GM21515 (cell line): ENCODE measurements at regions not wholly inside any gene's neighbourhood (a gene's known extent, or its start where the extent isn't known, plus 50 kb on each side); places are given as distances from the start of the nearest gene placed in this dataset.

Source experiments
- ATAC-seq: cut with Tn5 transposase; IDR thresholded peaks from one replicate; pipeline ENCODE4 v1.9.1; 2021; ENCODE audit not compliant: unreplicated experiment

DNA sequence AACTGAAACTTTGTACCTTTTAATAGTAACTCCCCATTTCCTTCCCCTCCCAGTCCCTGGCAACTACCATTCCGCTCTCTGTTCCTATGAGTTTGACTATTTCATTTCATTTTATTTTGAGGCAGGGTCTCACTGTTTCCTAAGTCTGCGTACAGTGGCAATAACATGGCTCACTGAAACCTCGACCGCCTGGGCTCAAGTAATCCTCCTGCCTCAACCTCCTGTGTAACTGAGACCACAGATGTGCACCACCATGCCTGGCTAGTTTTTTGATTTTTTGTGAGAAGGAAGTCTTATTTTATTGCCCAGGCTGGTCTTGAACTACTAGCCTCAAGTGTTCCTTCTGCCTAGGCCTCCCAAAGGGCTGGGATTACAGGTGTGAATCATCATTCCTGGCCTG is 808.1 kb downstream of the CDH11 start:
- ATAC-seq = no peak

DNA sequence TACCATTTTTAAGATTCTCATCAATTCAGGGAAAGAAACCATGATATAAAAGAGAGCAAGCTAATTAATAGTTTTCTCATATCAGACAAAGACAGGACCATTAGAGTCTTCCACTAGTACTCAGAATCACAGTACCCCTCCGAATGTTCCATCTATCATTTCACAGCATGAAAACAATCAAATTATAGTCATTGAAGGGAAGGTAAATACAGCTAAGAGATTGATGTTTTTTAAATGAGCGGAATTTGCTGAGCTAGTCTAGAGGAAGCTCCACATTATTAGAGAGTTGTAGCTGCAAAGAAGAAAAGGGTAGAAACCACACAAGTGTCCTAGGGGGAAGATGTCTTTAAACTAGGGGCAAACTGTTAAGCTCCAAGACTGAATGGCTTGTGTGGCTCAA is 808.9 kb downstream of the CDH11 start:
- ATAC-seq = no peak

DNA sequence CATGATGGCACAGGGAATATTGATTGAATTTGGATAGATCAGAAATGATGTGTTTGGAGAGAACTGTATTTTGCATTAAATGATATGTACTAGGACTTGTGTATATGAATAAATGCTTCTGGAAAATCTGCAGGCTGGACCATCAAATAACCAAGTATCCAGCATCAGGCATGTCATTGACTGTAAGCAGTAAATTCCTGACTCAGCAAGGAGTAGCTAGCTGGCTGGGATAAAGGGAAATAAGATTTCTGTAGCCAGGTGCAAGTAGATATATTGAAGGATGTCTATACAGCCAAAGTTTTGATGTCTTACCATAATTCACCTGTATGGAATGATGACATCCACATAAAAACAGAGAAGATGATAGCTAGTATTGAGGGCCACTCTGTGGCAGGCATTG is 809.6 kb downstream of the CDH11 start:
- no peak for ATAC-seq

DNA sequence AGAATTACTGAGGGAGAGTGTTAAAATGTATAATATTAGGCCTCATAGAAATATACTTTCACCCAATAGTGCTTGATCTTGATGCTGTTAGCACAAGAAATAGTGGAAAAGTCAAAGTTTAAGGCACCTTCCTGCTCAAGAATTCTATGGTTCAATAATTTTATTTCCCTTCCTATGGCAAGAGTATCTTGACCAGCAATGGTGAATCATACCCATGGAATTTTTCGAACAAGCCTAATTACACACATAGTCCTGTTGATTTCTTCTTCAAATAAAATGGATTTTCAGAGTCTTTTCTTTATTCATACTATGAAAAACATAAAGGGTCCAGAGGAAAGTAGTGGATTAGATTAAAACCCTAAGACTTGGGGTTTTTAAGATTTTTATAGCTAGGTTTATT is 810.6 kb downstream of the CDH11 start:
- no peak for ATAC-seq

DNA sequence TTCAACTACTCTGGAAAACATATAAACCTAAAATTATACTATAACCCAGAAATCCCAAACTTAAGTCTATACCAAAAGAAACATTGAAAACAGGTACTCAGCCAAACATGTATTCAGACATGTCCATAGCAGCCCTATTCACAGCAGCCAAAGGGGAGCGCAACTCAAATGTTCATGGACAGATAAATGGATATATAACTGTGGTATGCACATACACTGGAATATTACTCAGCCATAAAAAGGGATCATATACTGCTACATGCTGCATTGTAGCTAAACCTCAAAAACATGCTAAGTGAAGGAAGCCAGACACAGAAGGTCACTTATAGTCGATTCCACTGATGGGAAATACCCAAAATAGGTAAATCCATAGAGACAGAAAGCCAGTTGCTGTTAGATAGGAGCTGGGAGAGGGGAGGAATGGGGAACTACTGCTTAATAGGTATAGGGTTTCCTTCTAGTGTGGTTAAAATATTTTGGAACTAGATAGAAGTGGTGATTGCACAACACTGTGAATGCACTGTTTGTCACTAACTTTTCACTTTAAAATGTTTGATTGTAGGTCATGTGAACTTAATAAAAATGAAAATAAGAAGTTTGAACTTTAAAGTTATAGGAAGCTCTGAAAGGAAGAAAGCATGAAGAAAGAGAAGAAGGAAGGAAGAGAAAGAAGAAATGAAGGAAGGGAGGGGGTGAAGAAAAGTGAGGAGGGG is 812.3 kb downstream of the CDH11 start:
- no peak for ATAC-seq

DNA sequence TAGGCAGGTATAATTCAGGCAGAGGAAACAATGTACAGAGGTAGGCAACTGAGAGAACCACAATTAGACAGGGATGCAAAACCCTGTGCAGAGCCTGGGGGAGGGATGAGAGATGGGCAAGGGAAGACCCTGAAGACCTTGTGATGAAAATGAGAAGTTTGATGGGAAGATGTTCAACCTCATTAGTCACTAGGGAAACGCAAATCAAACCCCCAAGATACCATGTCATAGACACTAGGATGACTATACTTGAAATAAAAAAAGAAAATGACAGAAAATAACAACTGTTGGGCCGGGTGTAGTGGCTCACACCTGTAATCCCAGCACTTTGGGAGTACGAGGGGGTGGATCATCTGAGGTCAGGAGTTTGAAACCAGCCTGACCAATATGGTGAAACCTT is 813.1 kb downstream of the CDH11 start:
- no peak for ATAC-seq

DNA sequence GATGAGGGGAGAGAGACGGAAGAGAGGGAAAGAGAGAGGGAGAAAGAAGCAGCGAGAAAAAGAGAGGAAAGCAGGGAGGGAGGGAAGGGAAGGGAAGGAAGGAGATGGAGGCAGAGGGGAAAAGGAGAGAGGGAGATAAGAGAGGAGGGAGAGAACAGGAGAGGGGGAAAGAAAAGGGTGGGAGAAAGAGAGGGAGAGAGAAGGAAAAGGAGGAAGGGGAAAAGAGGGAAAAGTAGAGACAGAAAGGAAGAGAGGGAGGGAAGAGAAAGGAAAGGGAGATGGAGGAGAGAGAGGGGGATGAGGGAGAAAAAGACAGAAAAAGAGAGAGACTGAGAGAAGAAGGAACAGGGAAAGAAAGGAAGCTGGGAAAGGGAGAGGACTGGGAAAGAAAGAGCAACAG is 814.4 kb downstream of the CDH11 start:
- ATAC-seq = no peak

DNA sequence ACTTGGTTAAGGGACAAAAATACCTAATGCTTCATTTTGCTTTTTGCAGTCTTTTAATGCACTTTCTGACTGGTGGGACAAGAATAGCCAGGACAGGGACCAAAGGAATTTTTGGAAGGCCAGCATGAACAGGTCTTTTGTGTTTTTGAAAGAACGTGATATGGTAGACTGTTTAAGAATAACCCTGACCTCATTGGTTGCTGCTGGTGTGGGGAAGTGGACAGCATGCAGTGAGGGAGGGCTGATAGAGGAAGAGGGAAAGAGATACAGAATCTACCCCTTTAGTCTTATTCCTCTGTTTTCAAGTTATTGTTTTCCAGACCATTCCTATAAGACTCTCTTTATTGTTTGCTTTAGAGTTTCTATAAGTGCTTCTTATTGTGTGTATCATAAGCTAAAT is 816.2 kb downstream of the CDH11 start:
- ATAC-seq = no peak

DNA sequence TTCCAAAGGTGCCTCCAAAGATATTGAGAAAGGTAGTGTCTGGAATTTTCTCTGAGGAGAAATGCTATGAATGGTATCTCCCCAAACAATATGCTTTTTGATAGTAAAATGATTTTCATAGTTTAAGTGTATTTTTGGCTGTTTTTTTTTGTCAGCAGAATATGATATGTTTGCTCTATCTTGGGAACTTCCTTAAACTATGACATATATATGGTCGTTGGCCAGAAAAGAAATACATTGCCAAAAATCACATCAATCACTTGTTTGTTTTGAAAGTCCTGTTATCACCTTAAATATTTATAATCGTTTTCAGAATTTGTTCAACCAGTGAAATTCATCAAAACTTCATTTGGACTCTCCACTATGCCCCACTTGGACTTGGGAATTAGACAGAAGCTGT is 816.9 kb downstream of the CDH11 start:
- no peak for ATAC-seq

DNA sequence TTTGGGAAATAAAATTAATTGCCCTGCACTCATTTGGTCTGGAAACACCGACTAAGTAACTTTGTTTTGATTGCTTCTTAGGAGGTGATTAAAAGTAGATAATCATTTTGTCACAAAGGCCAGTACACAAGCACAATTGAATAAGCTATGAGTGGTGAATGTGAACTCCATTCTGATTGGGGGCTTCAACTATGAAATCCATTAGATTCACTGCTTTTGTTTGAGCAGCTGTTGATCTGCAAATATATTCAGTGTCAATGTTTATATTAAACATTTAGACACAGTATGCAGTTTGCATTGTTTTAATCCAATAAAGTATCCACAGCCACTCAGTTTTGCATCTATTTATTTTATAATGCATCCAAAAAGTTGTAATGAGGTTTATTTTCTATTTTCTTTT is 817.5 kb downstream of the CDH11 start:
- ATAC-seq = no peak

DNA sequence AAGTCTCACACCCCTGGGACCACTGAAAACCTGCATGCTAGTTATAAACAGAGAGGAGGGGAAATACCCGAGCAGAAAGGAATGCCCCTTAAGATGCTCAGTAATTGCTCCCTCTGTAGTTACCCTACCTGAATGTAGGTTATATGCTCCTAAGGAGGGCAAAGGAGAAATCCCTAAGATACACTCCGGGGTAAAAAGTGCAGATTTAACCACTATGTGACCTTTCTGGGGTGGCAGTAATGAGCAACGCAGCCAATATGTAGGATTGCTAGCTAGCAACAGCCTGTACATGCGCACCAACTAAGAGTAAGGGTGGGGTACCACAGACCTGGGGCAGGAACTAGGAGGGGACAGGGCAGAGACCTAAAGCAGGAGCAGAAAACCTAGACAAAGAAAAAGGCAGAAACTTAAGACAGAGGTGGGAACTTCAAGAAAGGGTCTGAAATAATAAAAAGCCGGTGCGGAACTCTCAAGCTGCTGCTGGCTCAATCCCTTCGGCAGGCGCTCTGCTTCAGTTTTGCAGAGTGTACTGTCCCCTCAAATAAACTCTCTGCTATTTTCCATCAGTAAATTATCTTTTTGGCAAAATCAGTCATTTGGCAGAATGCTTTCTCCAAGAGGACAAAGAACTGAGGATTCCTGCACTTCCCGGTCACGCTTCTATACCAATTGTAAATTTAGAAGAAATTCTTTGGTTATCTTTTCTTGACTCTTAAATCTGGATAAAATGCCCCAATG is 823.8 kb downstream of the CDH11 start:
- ATAC-seq = no peak

DNA sequence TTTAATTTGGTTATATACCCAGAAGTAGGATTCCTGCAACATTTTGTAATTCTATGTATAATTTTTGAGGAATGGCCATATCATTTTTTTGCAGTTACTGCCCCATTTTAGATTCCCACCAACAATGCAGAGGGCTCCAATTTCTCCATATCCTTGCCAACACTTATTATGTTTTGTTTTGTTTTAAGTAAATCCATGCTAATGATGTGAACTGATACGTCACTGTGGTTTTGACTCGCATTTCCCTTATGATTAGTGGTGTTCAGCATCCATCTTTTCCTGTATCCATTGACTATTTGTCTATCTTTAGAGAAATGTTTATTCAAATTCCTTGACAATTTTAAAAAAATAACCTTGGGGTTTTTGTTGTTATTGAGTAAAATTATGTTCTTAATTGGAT is 826.4 kb downstream of the CDH11 start:
- no peak for ATAC-seq

DNA sequence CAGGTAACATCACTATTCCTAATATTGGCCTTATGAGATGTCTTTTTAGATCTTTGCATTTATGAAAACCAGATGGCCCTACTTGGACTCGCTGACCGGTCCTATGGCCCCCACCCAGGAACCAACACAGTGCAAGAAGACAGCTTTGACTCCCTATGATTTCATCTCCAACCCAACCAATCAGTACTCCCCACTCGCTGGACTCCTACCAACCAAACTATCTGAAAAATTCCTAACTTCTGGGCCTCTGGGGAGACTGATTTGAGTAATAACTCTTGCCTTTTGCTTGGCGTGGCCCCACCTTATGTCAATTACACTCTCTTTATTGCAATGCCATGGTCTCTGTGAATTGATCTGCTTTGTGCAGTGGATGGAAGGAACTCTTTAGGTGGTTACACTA is 828.9 kb downstream of the CDH11 start:
- ATAC-seq = no peak

DNA sequence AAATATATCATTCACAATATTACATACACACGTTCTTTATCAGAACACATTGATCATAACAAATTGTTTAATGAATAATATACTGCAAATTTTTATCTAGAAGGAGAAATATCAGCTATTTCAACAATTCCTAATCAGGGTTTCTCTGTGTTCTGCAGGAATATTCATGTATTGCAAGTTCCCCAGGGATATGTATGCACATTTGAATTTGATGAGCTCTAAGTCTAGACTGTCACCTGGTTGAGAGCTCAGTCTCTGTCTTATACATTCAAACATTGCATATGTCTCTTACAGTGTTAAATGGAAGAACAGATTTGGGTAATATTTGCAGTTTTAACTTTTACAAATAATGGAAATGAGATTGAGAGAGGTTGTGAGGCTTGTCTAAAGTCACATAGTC is 829.7 kb downstream of the CDH11 start:
- ATAC-seq = no peak

DNA sequence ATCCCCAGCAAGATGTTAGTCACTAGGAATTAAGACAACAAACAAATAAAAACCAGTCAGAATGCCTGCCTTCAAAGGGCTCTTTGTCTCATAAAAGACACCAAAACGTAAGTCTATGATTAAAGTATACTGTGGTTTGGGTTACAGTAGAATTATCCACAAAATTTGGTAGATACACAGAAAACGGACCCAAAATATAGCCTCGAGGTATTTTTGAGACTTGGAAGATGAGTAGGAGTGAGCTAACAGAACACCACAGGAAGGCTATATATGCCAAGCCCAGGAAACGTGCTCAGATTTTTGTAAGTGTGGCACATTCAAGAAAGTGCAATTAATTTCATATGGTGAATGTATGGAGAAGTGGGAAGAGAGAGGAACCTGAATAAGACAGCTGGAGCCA is 831.4 kb downstream of the CDH11 start:
- no peak for ATAC-seq

DNA sequence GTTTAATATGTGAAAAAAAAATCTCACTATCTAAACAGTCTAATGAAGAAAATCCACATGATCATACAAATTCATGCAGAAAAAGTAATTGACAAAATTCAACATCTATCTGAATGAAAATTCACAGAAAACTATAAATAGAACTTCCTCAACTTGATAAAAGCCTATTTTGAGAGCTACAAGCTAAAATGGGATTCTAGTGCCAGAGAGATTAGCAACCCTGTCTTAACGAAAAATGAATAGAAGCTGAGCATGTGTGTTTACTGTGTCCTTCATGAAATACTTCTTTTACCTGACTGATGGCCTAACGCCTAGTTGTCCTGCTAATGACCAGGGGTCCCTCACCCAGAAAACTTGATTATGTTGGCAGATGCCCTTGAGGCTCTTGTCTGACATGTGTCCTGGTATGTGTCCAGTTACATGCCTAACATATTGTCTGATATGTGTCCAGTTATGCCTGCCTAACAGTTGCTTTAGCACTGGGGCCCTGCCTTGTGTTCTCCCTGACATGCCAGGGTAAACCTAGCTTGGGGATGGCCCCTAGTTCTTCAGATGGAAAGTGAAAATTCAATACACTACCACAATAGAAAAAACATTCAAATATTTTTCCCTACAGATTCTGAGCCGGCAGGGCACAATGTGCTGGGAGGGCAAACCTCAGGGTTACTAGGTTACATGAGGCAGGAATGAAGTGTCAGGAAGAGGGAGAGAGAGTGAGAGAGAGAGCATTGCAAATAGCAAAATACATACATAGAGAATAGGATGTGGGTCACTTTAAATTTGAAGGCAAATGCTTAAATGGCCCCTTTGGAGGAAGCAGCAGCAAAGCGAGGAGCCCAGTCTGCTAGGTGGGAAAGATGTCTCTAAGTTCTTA is 834.0 kb downstream of the CDH11 start:
- ATAC-seq = no peak

DNA sequence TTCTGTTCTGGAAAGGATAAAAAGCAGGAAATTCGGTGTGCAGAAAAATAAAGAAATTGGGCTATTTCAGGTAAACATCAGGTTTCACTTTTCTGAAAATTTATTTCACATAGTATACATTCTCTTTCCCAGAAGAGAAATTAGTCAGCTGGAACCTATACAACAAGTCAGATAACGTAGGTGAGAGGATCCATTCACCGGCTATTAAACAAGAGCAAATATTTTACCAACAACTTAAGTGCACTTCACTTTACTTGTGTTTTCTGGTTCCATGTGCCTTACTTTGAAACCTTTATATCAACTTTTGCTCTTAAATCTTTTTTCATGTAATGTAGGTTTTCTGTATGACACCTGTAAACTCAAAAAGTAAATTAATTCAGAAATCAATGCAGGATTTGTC is 839.7 kb downstream of the CDH11 start:
- no peak for ATAC-seq

DNA sequence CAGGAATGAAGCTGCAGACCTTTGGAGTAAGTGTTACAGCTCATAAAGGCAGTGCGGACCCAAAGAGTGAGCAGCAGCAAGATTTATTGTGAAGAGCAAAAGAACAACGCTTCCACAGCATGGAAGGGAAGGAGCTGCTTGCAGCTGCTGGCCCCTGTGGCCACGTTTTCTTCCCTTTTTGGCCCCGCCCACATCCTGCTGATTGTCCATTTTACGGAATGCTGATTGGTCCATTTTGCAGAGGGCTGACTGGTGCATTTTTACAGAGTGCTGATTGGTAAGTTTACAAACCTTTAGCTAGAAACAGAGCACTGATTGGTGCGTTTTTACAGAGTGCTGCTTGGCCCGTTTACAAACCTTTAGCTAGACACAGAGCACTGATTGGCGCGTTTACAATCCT is 841.5 kb downstream of the CDH11 start:
- ATAC-seq = no peak

DNA sequence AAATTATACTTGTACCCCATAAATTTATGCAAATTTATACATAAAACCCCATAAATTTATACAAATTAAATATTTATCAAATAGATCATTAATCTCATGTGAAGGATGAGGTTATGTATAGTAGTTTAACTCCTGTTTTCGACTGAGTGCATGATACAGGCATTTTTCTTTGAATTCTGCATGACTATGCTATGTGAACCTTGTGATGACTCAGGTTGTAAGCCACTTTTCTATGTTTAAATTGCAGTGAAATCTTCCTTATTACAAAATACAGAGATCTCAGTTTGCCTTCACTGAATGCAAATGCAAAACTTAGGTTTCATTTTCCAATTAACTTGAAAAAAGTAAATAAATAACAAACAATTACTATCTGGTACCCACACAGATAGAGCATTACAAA is 843.7 kb downstream of the CDH11 start:
- ATAC-seq = no peak

DNA sequence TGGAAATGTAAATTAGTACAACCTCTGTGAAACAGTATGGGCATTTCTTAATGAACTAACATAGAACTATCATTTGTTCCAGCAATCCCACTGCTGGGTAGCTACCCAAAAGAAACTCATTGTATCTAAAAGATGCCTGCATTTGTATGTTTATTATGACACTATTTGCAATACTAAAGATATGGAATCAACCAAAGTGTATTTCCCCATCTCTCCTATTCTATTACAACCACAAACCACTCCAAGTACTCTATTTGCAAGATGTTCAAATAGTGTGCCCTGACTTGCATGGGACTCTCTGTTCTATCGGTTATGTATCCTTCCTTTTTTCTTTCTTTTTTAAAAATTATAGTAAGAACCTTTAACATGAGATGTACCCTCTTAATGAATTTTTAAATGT is 845.2 kb downstream of the CDH11 start:
- no peak for ATAC-seq

DNA sequence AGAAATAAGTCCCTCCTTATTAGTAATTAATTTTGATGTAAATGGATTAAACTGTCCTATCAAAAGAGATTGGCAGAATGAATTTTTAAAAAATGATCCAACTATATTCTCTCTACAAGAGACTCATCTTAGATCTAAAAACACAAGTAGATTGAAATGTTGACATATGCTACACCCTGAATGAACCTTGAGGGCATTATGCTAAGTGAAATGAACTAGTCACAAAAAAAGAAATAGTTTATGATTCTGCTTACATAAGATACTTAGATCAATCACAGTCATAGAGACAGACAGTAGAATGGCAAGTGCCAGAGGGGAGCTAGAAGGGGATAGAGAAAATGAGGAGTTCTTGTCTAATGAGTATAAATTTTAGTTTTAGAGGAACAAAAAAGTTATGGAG is 849.8 kb downstream of the CDH11 start:
- no peak for ATAC-seq

DNA sequence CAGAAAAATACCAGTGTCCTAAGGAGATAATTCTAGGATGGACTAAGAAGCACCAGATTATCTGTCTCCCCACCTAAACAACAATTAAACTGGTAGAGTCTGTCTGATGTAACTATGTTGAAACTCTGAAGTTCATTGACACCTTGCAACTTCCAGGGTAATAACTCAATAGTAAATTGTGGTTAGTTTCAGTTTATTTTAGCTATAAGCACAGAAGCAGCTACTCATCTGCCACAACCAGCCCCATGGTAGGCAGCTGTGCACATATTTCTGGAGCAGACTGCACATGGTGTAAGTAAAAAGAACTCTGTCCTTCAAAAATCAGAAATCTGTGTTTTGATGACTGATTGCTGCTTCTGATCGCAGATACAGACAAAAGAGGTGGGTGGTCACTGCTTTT is 852.1 kb downstream of the CDH11 start:
- no peak for ATAC-seq
